Amniotic stem cell (primary cell): ENCODE measurements at regions not wholly inside any gene's neighbourhood (a gene's known extent, or its start where the extent isn't known, plus 50 kb on each side); places are given as distances from the start of the nearest gene placed in this dataset.

Experiments
- DNase-seq: peaks from one replicate; lab custom pipeline; 2025; lab: John Stamatoyannopoulos, UW

DNA sequence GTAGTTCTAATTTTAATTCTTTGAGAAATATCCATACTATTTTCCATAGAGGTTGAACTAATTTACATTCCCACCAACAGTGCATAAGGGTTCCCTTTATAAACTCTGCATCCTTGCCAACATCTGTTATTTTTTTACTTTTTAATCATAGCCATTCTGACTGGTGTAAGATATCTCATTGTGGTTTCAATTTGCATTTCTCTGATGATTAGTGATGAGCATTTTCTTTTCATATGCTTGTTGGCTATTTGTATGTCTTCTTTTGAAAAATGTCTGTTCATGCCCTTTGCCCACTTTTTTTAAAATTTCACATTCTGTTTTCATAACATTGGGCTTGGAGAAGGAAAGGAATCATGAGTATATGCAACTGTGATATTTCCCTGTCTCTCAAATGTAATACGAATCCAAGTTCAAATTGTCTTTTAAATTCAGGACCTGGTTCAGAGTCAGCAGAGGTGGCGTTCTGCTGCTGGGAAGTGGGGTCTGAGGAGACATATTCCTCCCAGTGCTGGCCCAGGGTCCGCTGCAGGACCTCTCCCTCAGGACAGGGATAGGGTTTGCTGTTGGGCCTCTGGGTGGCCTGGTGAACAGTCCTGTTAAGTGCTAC, 81.2 kb upstream of the ETV6 start:
- no peak for DNase-seq

DNA sequence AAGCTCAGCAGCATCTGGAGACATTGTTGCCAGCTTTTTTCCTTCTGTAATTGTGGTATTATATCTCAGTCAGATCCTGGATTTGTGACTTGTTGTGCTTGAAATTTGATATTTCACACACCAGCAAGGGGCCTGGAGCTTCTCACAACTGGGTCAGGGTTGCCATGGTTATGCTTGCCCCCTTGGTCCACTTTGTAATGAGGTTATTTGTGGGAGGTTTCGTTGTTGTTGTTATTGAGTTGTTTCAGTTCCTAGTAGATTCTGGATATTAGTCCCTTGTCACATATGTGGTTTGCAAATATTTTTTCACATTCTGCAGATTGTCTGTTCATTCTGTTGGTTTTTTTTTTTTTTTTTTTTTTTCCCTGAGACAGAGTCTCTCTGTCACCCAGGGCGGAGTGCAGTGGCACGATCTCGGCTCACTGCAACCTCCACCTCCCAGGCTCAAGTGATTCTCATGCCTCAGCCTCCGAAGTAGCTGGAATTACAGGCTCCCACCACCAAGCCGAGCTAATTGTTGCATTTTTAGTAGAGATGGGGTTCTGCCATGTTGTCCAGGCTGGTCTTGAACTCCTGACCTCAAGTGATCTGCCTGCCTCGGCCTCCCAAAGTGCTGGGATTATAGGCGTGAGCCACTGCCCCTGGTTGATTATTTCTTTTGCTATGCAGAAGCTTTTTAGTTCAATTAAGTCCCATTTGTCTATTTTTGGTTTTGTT, 80.6 kb upstream of the ETV6 start:
- DNase-seq = no peak

DNA sequence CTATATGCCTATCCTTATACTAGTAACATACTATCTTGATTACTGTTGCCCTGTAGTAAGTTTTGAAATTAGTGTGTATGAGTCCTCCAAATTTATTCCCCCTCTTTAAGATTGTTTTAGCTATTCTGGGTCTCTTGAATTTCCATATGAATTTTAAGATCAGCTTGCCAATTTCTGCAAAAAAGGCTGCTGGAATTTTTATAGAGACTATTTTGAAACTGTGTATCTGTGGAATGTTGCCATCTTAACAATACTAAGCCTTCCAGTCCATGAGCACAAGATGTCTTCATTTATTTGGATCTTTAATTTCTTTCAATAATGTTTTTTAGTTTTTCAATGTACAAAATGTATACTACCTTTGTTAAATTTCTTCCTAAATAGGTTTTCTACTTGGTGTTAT, 79.8 kb upstream of the ETV6 start:
- no peak for DNase-seq

DNA sequence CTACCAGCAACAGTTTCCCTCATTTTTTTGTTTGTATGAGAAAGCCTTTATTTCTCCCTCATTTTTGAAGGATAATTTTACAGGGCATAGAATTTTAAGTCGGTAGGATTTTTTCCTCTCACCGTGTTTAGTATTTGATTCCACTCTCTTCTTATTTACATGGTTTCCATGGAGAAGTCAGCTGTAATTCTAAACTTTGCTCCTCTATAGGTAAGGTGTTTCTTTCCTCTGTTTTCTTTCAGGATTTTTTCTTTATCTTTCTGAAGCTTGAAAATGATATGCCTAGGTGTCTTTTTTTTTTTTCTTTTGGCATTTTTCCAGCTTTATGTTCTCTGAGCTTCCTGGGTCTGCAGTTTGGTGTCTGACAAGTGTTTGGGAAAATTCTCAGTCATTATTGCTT, 75.6 kb upstream of the ETV6 start:
- no peak for DNase-seq

DNA sequence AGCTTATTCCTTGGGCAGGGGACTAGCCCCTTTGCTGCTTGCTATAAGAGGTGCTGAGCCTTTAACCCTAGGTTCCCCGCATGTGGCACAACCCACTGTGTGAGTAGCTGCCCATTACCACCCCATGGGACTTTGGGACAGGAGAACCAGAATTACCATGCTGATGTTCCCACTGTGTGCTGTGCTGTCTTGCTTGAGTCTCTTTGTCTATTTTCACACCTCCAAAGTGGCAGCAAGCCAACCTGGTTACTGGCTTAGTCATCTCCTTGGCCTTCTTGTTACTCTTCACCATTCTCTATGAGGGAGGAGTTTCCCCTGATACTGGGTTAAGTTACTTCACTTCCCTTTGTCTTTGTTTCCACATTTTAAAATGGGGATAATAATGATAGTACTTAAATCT, 73.4 kb upstream of the ETV6 start:
- DNase-seq = no peak

DNA sequence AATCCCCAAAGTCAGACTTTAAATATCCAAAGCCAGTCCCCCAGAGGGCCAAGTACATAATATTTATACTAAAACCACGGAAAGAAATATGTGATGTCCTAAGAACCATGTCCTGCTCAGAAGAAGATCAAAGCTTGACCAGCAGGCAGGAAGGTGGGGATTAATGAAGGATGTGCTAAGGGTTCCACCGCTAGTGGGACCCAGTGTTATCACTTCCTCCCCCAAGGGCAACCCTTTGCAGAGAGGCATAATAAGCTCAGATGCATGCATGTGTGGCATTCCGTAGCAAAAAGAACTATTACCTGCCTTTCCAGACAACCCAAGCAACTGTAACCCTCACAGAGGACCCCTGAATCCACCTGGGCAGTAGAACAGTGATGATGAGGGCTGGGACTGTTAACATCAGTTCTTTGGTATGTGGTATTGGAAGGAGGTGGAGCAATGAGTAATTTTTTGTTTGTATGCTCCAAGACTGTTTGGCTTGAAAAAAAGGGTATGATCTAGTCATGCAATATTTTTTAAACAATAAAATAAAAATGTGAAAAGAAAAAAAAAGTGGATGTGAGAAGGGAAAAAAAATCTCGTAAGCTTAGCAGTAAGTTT, 71.7 kb upstream of the ETV6 start:
- no peak for DNase-seq

DNA sequence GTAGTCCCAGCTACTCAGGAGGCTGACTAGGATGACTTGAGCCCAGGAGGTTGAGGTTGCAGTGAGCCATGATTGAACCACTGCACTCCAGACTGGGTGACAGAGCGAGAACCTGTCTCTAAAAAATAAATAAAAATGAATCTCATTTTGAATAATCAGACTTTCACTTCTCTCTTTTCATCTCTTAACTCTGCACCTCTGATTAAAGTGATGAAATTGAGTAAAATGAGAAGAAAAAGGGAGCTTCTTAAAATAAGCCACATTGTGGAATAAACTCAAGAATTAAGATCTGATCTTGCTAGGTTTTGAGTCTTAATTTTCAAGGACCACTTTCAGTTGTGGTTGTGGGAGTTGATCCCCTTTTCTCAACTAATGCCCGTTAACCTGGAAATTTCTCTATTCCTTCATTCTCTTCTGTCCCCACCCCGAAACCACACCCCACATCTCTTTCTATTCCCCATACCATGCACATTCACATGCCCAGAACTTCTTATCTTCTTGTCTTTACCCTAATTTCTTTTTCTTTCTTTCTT, 70.9 kb upstream of the ETV6 start:
- DNase-seq = no peak

DNA sequence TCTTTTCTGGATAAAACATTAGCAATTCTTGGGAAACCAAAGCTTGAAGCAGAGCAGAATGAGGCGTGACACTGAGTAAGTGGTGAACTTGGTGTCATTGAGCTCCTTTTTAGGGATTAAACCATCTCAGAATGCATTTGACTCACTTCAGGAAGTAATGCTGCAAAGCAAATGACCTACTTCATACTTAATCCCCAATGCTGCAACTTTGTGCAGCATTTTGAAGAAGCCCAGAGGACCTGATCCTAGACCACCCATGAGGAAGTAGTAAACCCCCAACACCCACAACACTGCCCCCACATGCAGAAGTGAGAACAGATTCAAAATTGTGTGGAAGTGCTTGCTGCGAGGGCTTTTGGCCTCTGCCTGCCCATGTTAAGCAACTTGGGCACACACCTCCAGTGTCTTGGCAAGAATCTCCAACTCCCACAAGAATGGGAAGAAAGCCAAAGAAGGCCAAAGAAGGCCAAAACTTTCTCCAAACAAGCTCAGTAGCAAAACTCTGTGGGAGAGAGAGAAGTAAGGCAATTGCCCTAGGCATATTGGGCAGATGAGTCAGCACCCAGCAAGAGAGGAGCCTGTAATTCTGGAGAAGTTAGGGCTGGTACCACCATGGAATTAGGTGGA, 69.2 kb upstream of the ETV6 start:
- peak; percentile 83 for DNase-seq

DNA sequence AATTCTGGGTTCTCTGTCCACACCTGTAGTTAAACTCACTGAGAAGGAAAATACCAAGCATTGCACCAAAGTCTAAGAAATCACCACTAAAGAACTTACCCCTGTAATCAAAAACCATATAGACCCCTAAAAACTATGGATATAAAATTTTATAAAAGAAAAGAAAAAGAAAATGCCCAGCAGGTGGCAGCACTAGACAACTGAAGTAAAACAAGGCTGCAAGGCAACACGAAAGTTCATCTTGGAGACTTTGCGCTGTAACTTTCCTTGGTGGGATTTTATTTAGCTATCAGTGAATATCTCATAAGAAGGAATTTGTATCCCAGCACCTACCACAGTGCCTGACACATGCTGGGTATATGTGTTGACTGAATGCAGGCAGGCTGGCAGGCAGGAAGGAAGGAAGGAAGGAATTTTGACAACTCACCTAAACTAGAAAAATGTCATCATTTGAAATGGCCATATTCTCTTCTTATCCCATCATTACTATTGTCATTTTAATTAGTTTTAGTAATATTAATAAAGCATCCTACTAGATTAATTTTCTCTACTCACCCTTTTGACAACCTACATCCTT, 68.2 kb upstream of the ETV6 start:
- peak; percentile 83 for DNase-seq

DNA sequence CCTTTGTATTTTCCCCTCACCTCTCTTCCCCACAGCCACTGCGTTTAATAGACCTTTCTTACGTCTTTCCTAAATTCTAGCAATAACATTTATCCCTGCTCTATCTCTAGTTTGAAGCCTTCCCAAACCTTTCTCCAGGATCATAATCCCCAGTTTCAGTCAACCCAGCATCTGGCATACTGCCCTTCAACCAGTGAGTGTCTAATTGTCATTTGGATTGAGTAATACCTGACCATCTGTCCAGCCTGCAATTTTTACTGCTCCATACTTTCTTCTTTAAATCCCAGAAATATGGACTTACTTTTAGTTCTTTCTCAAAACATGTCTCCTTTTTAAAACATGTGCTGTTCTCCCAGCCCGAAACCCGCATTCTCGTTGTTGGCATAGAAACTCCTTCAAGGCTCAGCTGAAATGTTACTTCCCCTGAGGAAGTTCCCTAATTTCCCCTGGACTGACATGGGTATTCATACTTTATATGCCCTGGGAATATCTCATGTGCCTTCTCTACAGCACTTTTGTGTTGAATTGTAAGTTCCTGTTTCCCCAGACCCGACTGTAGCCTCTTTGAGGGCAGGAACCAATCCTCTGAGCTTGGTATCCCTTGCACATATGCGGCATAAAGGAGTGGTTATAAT, 65.1 kb upstream of the ETV6 start:
- DNase-seq = no peak

DNA sequence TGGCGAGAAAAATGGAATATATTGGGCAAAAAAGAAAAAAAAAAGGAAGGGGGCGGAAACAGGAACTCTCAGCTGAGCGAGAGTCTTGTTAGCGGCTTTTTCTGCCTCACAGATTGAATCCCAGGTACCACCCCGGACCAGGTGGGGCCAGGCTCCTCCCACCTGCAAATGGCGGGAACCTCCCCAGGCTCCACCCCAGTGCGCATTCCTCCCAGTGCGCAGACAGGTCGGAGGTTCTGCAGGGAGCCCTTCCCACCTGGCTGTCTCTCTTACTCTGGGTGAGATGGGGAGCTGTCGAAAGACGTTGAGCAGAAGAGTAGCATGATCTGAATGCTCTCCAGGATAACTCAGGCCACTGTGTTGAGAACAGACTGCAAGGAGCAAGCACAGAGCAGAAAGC, 57.0 kb upstream of the ETV6 start:
- no peak for DNase-seq

DNA sequence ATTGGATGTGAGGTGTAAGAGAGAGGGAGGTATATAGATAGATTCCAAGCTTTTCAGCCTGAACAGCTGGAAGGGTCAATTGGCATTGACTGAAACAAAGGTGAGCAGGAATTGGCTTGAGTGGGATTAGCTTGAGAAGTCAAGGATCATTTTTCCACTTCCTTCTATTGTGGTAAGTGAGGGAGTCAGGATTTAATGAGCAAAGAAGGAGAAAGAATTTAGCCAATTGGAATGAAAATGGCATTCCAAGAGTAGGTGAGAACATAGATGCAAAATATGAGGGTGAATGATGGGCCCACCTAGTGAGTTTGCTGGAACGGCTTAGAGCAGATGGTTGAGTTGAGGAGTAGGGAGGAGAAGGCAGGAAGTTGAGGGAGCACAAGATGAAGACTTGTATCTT, 56.5 kb upstream of the ETV6 start:
- DNase-seq = no peak

DNA sequence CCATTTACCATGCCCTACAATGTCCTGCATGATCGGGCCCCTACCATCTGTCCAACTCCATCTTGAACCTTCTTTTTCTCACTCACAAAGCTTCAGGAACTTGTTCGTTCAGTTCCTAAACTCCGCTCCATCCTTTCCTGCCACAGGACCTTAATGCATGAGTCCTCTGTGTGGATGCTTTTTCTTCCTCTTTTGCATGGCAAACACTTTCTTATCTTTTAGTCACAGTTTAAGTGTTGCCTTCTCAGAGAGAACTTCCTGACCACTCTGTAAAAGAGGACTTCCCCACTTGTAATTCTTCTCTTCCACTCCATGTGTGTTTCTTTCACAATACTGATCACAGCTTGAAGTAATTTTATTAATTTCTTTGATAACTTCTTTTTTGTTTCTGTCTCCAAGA, 54.4 kb upstream of the ETV6 start:
- no peak for DNase-seq

DNA sequence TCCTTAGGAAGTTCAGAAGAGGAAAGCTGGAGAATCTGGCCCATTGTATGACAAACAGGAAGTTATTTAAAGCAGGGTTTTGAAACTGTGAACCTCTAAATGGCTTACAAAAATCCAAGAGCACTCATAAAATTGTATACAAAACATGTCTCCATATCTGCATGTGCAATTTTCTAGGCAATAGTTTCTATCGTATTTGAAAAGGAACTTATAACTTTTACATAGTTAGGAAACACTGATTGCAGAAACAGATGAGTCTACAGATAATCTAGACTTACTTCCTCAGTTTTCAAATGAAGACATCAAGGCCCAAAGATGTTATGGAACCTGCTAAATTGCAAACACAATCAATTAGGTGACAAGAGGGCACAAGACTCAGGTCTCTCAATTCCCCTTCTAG, 53.3 kb upstream of the ETV6 start:
- no peak for DNase-seq

DNA sequence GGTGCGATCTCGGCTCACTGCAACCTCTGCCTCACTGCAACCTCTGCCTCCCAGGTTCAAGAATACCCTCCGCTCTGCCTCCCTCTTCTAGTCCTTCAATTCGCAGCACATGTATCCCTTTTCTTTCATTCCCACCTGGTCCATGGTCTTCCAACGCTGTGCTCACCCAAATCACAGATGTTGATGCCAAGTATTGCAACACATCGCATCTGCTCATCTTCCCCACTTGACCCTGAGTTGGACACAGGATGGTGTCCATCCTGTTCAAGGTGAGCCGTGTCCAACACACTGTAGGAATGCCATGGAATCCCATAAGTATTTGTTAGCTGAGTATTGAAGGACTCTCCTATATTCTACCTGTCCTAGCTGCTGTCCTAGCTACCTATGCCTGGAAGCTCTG, 50.6 kb upstream of the ETV6 start:
- DNase-seq = no peak
